ENCODE measurements at regions not wholly inside any gene's neighbourhood (a gene's known extent, or its start where the extent isn't known, plus 50 kb on each side); places are given as distances from the start of the nearest gene placed in this dataset.

DNA sequence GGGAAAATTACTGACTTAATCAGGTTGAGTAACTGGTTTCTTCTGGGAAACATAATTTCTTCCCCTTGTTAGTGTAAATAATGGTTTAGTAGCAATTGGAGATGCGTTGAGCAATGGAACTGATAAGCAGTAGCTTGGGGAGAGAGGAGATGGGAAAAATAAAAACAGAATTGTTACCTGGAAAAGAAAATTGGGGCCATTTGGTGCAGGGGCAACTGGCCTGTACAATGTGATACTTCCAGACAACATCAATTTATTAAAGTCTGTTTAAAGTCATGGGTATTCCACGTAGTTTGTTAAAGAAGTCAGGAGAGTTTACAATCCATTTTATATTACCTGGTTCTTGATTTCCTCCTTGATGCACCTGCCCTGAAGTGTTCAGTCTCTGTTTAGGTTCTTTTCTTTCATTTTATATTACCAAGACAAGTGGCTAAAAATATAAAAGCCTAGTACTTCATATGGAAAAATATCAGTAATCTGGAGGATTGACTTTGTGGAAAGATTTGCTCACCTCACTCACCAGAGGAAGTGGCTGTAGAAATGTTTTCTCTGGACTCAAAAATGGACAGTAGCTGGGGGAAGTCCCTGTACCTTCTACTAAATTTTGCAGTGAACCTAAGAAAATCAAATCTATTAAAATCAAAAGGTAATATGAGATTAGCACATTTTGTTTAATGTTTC, 161.0 kb downstream of the DDX1 start:
- DNase-seq (ENCODE audit: extremely low read depth, low read depth) = no peak
- H3K4me3 ChIP-seq (replicated peaks; ENCODE audit: low read depth, low read length) = no peak overlapping the region
- TF ChIP-seq, protein P1, sequence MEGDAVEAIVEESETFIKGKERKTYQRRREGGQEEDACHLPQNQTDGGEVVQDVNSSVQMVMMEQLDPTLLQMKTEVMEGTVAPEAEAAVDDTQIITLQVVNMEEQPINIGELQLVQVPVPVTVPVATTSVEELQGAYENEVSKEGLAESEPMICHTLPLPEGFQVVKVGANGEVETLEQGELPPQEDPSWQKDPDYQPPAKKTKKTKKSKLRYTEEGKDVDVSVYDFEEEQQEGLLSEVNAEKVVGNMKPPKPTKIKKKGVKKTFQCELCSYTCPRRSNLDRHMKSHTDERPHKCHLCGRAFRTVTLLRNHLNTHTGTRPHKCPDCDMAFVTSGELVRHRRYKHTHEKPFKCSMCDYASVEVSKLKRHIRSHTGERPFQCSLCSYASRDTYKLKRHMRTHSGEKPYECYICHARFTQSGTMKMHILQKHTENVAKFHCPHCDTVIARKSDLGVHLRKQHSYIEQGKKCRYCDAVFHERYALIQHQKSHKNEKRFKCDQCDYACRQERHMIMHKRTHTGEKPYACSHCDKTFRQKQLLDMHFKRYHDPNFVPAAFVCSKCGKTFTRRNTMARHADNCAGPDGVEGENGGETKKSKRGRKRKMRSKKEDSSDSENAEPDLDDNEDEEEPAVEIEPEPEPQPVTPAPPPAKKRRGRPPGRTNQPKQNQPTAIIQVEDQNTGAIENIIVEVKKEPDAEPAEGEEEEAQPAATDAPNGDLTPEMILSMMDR (IDR thresholded peaks at IDR 0.05; ENCODE audit: low read depth, low read length, missing control alignments) = no peak

DNA sequence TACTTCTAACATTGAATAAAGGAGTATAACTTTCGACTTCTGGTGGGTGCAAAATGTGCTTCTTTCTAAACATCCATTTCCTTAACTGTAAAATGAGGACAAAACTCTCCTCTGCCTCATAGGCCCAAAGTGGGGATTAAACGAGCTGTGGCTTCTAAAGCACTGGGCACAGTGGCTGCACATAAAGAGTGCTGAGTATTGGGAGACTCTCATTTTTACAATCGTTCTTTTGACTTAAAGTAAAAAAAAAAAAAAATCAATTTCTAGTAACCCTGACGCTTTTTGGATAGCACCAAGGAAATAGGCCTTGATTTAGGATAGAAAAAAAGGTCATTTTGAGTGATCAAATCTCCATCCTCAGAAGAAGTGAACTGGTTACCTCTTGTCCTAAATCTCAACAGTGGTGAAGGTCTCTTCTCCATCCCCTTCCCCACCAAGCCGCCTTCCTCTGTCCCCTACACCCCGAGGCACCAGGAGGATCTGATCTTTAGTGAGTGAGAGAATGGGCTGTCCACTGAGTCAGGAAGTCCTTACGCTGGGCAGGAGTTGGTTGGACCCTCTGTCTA, 161.6 kb downstream of the DDX1 start:
- TF ChIP-seq, protein P1 (IDR thresholded peaks at IDR 0.05; ENCODE audit: low read depth, low read length, missing control alignments) = no peak
- DNase-seq (ENCODE audit: extremely low read depth, low read depth) = no peak
- no peak overlapping the region for H3K4me3 ChIP-seq (replicated peaks; ENCODE audit: low read depth, low read length)

DNA sequence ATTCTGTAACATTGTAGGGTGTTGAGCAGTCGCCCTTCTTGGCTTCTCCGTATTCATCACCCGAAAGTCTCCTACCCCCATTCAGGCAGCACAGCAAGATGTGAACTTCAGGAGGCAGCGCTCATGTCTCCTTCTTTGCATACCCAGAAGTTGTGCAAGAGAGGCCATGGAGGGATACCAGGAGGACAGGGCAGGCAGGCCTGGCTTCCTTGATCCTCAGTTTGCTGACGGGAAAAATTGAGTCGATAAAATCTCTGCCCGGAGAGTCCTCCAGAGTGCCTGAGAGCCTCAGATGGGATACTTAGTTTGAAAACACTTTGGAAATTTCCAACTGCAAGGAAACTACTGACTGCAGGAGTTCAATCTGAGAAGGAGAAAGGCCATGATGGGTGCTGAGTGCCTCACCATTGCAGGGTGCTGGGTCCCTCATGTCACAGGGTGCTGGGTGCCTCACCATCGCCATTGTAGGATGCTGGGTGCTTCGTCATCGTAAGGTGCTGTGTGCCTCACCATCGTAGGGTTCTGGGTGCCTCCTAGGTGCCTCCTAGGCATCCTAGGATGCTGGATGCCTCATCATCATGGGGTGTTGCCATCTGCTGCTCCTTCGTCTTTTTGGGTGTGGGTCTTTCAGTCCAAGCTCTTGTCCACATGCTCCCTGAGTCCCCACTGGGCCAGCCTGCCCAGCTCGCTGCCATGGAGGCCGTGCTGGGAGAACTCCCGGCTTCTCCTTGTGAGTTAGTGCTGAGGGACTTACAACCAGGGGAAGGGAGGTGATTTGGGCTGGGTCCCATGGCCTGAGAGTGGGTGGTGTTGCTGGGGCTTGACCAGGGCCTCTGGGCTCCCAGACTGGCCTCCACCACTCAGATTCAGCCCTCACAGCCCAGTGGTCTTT, 162.4 kb downstream of the DDX1 start:
- H3K4me3 ChIP-seq (replicated peaks; ENCODE audit: low read depth, low read length) = no peak overlapping the region
- DNase-seq (ENCODE audit: extremely low read depth, low read depth) = no peak
- TF ChIP-seq, protein P1 (IDR thresholded peaks at IDR 0.05; ENCODE audit: low read depth, low read length, missing control alignments) = no peak

DNA sequence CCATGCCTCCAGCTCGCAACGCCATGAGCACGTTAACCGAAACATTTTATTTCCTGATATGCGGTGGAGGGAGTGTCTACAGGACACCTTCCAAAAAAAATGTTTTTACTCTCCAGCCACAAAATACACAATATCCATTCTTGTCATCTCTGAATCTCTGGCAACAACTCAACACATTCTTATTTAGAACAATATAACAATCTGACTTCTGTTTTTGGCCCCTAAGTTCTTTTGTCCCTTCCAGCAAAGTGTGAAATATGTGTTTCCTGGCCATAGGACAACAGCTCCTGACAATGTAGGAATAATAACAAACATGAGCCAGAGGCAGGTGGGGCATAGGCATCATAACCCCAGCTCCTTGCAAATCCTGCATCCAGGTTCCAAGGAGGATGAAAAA, 163.0 kb downstream of the DDX1 start:
- DNase-seq (ENCODE audit: extremely low read depth, low read depth) = no peak
- TF ChIP-seq, protein P1 (IDR thresholded peaks at IDR 0.05; ENCODE audit: low read depth, low read length, missing control alignments) = no peak
- H3K4me3 ChIP-seq (replicated peaks; ENCODE audit: low read depth, low read length) = no peak overlapping the region

DNA sequence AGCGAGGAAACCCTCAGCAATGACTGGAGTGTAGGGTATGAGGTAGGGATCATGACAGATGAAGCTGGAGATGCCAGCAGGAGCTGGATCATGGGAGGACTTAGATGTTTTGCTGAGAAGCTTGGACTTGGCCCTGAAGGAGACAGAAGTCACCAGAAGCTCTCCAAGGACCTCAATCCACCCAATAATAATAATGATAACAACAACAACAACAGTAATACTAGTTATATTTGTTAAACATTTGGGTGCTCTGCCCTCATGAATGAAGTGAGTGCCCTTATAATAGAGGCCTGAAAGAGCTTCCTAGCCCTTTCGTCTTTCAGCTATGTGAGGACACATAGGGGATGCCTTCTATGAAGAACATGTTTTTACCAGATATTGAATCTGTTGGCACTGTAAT, 163.9 kb downstream of the DDX1 start:
- H3K4me3 ChIP-seq (replicated peaks; ENCODE audit: low read depth, low read length) = no peak overlapping the region
- TF ChIP-seq, protein P1 (IDR thresholded peaks at IDR 0.05; ENCODE audit: low read depth, low read length, missing control alignments) = no peak
- DNase-seq (ENCODE audit: extremely low read depth, low read depth) = no peak

DNA sequence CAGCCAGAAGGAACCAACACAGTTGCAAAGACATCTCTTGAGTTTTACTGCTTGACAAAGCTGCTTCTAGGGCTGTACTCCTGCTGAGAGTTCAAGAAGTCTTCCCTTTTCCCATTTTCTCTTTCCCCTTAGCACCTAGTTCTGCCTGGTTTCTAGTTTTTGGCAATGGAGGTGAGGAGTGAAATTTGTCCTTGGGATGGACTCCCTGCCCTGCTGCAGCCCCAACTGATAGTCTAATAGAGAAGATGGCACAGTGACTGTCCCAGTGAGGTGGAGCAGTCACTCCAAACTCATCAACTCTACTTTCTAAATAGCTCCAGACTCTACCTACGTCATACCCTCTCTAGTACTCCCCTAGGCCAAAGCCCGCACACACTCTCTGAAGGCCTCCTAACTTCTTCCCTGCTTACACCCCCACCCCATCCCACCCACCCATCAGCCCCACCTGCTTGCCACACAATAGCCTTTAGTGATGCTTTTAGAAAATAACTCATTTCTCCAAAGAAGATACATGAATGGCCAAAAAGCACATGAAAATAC, 164.4 kb downstream of the DDX1 start:
- no peak for DNase-seq (ENCODE audit: extremely low read depth, low read depth)
- TF ChIP-seq, protein P1 (IDR thresholded peaks at IDR 0.05; ENCODE audit: low read depth, low read length, missing control alignments) = no peak
- H3K4me3 ChIP-seq (replicated peaks; ENCODE audit: low read depth, low read length) = no peak overlapping the region

All from HFF-Myc (cell line).